ENCODE measurements at regions not wholly inside any gene's neighbourhood (a gene's known extent, or its start where the extent isn't known, plus 50 kb on each side); places are given as distances from the start of the nearest gene placed in this dataset.

DNA sequence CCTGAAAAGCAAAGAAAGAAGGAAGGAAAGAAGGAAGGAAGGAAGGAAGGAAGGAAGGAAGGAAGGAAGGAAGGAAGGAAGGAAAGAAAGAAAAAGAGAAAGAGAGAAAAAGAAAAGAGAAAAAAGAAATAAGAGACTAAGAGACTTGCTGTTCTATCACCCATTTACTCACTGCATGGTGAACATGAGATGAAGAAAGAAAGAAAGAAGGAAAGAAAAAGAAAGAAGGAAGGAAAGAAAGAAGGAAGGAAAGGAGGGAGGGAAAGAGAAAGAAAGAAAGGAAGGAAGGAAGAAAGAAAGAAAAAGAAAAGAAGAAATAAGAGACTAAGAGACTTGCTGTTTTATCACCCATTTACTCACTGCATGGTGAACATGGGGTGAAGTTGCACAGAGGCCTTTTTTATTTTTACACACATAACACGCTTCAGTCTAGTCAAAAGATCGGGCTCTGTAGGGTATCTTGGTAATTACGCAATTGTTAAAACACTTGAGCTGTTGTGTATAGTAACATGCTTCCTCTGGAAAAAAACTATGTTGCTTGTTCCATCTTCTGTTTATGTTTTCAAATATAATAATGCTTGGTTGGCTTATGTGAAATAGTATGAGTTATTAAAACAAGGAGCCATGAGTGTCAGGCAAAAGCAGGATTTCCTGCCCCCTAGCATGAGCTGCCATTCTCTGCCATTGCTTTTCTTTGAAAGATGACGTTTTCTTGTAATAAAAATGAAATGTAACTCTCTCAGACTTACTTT is 119.3 kb upstream of the ZNF608 start:
- TF ChIP-seq, protein P1, sequence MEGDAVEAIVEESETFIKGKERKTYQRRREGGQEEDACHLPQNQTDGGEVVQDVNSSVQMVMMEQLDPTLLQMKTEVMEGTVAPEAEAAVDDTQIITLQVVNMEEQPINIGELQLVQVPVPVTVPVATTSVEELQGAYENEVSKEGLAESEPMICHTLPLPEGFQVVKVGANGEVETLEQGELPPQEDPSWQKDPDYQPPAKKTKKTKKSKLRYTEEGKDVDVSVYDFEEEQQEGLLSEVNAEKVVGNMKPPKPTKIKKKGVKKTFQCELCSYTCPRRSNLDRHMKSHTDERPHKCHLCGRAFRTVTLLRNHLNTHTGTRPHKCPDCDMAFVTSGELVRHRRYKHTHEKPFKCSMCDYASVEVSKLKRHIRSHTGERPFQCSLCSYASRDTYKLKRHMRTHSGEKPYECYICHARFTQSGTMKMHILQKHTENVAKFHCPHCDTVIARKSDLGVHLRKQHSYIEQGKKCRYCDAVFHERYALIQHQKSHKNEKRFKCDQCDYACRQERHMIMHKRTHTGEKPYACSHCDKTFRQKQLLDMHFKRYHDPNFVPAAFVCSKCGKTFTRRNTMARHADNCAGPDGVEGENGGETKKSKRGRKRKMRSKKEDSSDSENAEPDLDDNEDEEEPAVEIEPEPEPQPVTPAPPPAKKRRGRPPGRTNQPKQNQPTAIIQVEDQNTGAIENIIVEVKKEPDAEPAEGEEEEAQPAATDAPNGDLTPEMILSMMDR (IDR thresholded peaks at IDR 0.05), result no peak
- TF ChIP-seq EZH2 (IDR thresholded peaks at IDR 0.05), result no peak
